HCT116 (cell line): ENCODE measurements at regions not wholly inside any gene's neighbourhood (a gene's known extent, or its start where the extent isn't known, plus 50 kb on each side); places are given as distances from the start of the nearest gene placed in this dataset.

ENCODE experiments used
- ATAC-seq: fragments of 200-7000 bp; cut with Tn5 transposase; 2 replicates; pipeline ENCODE4 v1.9.1; 2020; ENCODE audit warnings: mild to moderate bottlenecking, moderate library complexity
- BruUV-seq: library from RNA; stranded (reverse); fragments of 400-500 nt; replicated peaks from 2 replicates; lab custom pipeline; 2021; lab: Mats Ljungman, UMichigan
- CTCF ChIA-PET: fragments of 300-600 bp; sonication (Branson Sonifier 250); formaldehyde crosslinking; loops from one replicate; lab custom pipeline; 2021; ENCODE audit warnings: antibody characterized with exemption; lab: Charles Lee
- POLR2A ChIA-PET: fragments of 300-600, 350-600 bp; sonication (Branson Sonifier 250); formaldehyde crosslinking; loops from one replicate; lab custom pipeline; 2021; ENCODE audit warnings: antibody characterized with exemption; lab: Charles Lee
- RAD21 ChIA-PET, 2 experiments: fragments of 300-600 bp; sonication (Branson Sonifier 250); formaldehyde crosslinking; loops; one replicate each; lab custom pipeline; 2023; ENCODE audit warnings: low total read pairs in 2 of 2; ENCODE audit not compliant: uncharacterized antibody in 2 of 2, unreplicated experiment in 2 of 2, low non-redundant PET in 1 of 2; lab: Charles Lee
- DNase-seq: peaks from one replicate; pipeline ENCODE4 v3.0.0-alpha.2; 2010; ENCODE audit warnings: low read depth, low spot score
- H2AFZ ChIP-seq: fragments of 200-600 bp; shearing (Covaris generic), sonication (generic); 2 replicates; pipeline ENCODE4 v1.6.1; 2017; ENCODE audit warnings: low read depth, mixed run types, mixed read lengths, antibody characterized with exemption, low read length; ENCODE audit not compliant: poor library complexity, severe bottlenecking
- H3K27ac ChIP-seq: 2 replicates; pipeline ENCODE4 v1.5.1; 2012; ENCODE audit warnings: low read depth, low read length
- H3K27me3 ChIP-seq: fragments of 200-600 bp; sonication (generic); 2 replicates; pipeline ENCODE4 v1.6.1; 2016; ENCODE audit warnings: mixed run types, low read length, mixed read lengths; ENCODE audit not compliant: insufficient read depth
- H3K36me3 ChIP-seq, 2 experiments: fragments of 200-500 bp in 1 of 2; fragments of 200-600 bp in 1 of 2; sonication (Bioruptor generic) in 1 of 2; sonication (generic) in 1 of 2; 2 replicates each; pipeline versions ENCODE4 v1.5.1 to v1.6.1; 2014 to 2016; ENCODE audit warnings: low read length in 2 of 2, inconsistent platforms in 1 of 2, mixed read lengths in 1 of 2, mixed run types in 1 of 2; ENCODE audit not compliant: insufficient read depth in 2 of 2, control insufficient read depth in 1 of 2
- H3K4me1 ChIP-seq, 2 experiments: fragments of 200-600 bp in 1 of 2; sonication (generic) in 1 of 2; 2 replicates each; pipeline versions ENCODE4 v1.5.1 to v1.6.1; 2012 to 2017; ENCODE audit warnings: low read length in 2 of 2, inconsistent platforms in 1 of 2, mild to moderate bottlenecking in 1 of 2, mixed read lengths in 1 of 2, mixed run types in 1 of 2, moderate library complexity in 1 of 2; ENCODE audit not compliant: insufficient read depth in 2 of 2, control insufficient read depth in 1 of 2
- H3K4me2 ChIP-seq: fragments of 200-600 bp; sonication (generic); 2 replicates; pipeline ENCODE4 v1.6.1; 2017; ENCODE audit warnings: mixed run types, low read length, mixed read lengths
- H3K4me3 ChIP-seq, 2 experiments: fragments of 200-600 bp in 1 of 2; sonication (generic) in 1 of 2; replicated peaks in 1 of 2; 2 replicates each; pipeline ENCODE4 v1.5.1; 2011 to 2016; ENCODE audit warnings: low read length in 2 of 2, control low read depth in 1 of 2, low read depth in 1 of 2, mild to moderate bottlenecking in 1 of 2, mixed read lengths in 1 of 2, mixed run types in 1 of 2
- H3K79me2 ChIP-seq: fragments of 200-600 bp; sonication (generic); 2 replicates; pipeline ENCODE4 v1.6.1; 2017; ENCODE audit warnings: mild to moderate bottlenecking, mixed run types, low read length, moderate library complexity, mixed read lengths; ENCODE audit not compliant: insufficient read depth
- H3K9ac ChIP-seq: fragments of 200-600 bp; sonication (generic); 2 replicates; pipeline ENCODE4 v1.6.1; 2016; ENCODE audit warnings: low read length, mixed read lengths
- H3K9me2 ChIP-seq: fragments of 200-600 bp; sonication (generic), shearing (Covaris generic); 2 replicates; pipeline ENCODE4 v1.6.1; 2017; ENCODE audit warnings: mixed run types, mild to moderate bottlenecking, moderate library complexity; ENCODE audit not compliant: insufficient read depth
- H3K9me3 ChIP-seq, 2 experiments: fragments of 200-500 bp in 1 of 2; fragments of 200-600 bp in 1 of 2; sonication (Bioruptor generic) in 1 of 2; sonication (generic) in 1 of 2; 2 replicates each; pipeline ENCODE4 v1.6.1; 2014 to 2017; ENCODE audit warnings: low read length in 2 of 2, mixed read lengths in 2 of 2, inconsistent platforms in 1 of 2, low read depth in 1 of 2, mild to moderate bottlenecking in 1 of 2, mixed run types in 1 of 2, moderate library complexity in 1 of 2; ENCODE audit not compliant: control insufficient read depth in 1 of 2, insufficient read depth in 1 of 2
- H4K20me1 ChIP-seq: fragments of 200-600 bp; sonication (generic), shearing (Covaris generic); 2 replicates; pipeline ENCODE4 v1.6.1; 2017; ENCODE audit warnings: mixed run types, mild to moderate bottlenecking, moderate library complexity; ENCODE audit not compliant: insufficient read depth
- CBX3 ChIP-seq: IDR thresholded peaks from 2 replicates; pipeline ENCODE4 v1.6.1; 2012; ENCODE audit warnings: low read depth
- ELF1 ChIP-seq: IDR thresholded peaks from 2 replicates; pipeline ENCODE4 v1.6.1; 2012; ENCODE audit warnings: low read depth, borderline replicate concordance
- SIN3A ChIP-seq: IDR thresholded peaks from 2 replicates; pipeline ENCODE4 v1.6.1; 2012; ENCODE audit warnings: low read depth
- SP1 ChIP-seq: IDR thresholded peaks from 2 replicates; pipeline ENCODE4 v1.6.1; 2012; ENCODE audit warnings: low read depth
- TCF7L2 ChIP-seq: IDR thresholded peaks from 2 replicates; pipeline ENCODE4 v1.7.0; 2011; ENCODE audit warnings: borderline replicate concordance, inconsistent platforms; ENCODE audit not compliant: insufficient read depth, insufficient read length; ENCODE audit errors: extremely low read depth
- ZFX ChIP-seq: fragments of 450-650 bp; IDR thresholded peaks from 2 replicates; pipeline ENCODE4 v1.6.1; 2017
- ZNF274 ChIP-seq: fragments of 200-500 bp; sonication (Bioruptor generic); IDR thresholded peaks from 2 replicates; pipeline ENCODE4 v1.6.1; 2014; ENCODE audit warnings: mild to moderate bottlenecking, low read depth, low read length, inconsistent platforms
- intact Hi-C: fragments of 100-400 bp; cut with micrococcal nuclease; formaldehyde crosslinking; loops from 2 replicates; pipeline ENCODE4 v1.10.0; 2022
- TF ChIP-seq, protein P1 (sequence below), 3 experiments: fragments of 200-600 bp in 1 of 3; sonication (generic) in 1 of 3; IDR thresholded peaks in 2 of 3; conservative IDR thresholded peaks in 1 of 3; 2 replicates each; pipeline ENCODE4 v1.5.1; 2012 to 2017; ENCODE audit warnings: low read depth in 2 of 3, low read length in 2 of 3, antibody characterized with exemption in 1 of 3, borderline replicate concordance in 1 of 3, control low read depth in 1 of 3, mild to moderate bottlenecking in 1 of 3, mixed read lengths in 1 of 3, mixed run types in 1 of 3, moderate library complexity in 1 of 3; ENCODE audit not compliant: insufficient read depth in 1 of 3

DNA sequence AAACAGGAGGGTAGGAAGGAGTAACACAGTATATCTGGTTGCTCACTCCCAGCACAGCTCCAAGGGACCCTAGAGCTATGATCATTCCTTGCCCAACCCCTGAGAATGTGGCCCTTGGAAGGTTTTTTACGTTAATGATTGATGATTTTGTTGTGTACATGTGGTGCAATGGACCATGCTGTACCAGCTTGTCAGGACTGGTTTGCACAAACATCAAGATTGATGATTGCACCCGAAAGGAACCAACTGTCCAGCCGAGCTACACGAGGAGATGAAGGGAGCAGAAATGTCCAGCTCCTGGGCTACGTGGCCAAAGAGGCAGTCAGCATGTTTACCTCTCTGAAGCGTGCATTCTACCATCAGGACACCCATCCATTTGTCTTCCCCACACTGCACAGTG is 83.2 kb upstream of the USP9X start:
- H3K9me2 ChIP-seq, result no peaks in the 10 kb centered on the region
- ChIA-PET POLR2A (no interaction called here), CTCF (no interaction called here), RAD21 (no interaction called here)
- no peak overlapping the region for H2AFZ ChIP-seq
- H3K27me3 ChIP-seq, result no peaks in the 10 kb centered on the region
- no peak overlapping the region for H3K9ac ChIP-seq
- TF ChIP-seq ZNF274, result no peak
- TF ChIP-seq SP1, result no peak
- TF ChIP-seq CBX3, result no peak
- no peak for TF ChIP-seq TCF7L2
- TF ChIP-seq, protein P1, sequence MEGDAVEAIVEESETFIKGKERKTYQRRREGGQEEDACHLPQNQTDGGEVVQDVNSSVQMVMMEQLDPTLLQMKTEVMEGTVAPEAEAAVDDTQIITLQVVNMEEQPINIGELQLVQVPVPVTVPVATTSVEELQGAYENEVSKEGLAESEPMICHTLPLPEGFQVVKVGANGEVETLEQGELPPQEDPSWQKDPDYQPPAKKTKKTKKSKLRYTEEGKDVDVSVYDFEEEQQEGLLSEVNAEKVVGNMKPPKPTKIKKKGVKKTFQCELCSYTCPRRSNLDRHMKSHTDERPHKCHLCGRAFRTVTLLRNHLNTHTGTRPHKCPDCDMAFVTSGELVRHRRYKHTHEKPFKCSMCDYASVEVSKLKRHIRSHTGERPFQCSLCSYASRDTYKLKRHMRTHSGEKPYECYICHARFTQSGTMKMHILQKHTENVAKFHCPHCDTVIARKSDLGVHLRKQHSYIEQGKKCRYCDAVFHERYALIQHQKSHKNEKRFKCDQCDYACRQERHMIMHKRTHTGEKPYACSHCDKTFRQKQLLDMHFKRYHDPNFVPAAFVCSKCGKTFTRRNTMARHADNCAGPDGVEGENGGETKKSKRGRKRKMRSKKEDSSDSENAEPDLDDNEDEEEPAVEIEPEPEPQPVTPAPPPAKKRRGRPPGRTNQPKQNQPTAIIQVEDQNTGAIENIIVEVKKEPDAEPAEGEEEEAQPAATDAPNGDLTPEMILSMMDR (IDR thresholded peaks at IDR 0.05 in 2 of 3, conservative IDR thresholded peaks at IDR 0.05 in 1 of 3; ENCODE audit: borderline replicate concordance in 1 of 3, insufficient read depth in 1 of 3, low read depth in 2 of 3, low read length in 2 of 3), result no peak
- TF ChIP-seq ZFX, result no peak
- no peak for TF ChIP-seq SIN3A
- no peak for TF ChIP-seq ELF1
- no peaks in the 10 kb centered on the region for H3K9me3 ChIP-seq
- H4K20me1 ChIP-seq, result no peaks in the 10 kb centered on the region
- ATAC-seq, result no peak
- H3K27ac ChIP-seq, result no peak overlapping the region
- H3K4me1 ChIP-seq, result peaks cover 0 to 5% of the 10 kb centered on the region in 2 experiments; a peak in 2 of 4 replicates
- intact Hi-C loops, result no loop called here
- no peaks in the 10 kb centered on the region for H3K79me2 ChIP-seq
- no TSS peak for BruUV-seq
- no peak for DNase-seq
- H3K4me2 ChIP-seq, result no peak overlapping the region
- H3K36me3 ChIP-seq, result no peaks in the 10 kb centered on the region
- no peak overlapping the region for H3K4me3 ChIP-seq
